Calu3 (cell line): ENCODE measurements at regions not wholly inside any gene's neighbourhood (a gene's known extent, or its start where the extent isn't known, plus 50 kb on each side); places are given as distances from the start of the nearest gene placed in this dataset.

ENCODE experiments used
- BruUV-seq: library from RNA; stranded (reverse); fragments of 400-500 nt; replicated peaks from 2 replicates; lab custom pipeline; 2021; lab: Mats Ljungman, UMichigan
- CTCF ChIA-PET: fragments of 300-600 bp; sonication (Branson Sonifier 250); formaldehyde crosslinking; loops from one replicate; lab custom pipeline; 2022; ENCODE audit warnings: antibody characterized with exemption; lab: Charles Lee
- DNase-seq: peaks from one replicate; pipeline ENCODE4 v3.0.0; 2022
- H3K27ac Mint-ChIP-seq: one replicate; pipeline ENCODE4 v1.8.0; 2022; ENCODE audit warnings: mixed read lengths; ENCODE audit not compliant: unreplicated experiment
- H3K27me3 Mint-ChIP-seq: one replicate; pipeline ENCODE4 v1.8.0; 2022; ENCODE audit warnings: mixed read lengths; ENCODE audit not compliant: unreplicated experiment
- H3K36me3 Mint-ChIP-seq: one replicate; pipeline ENCODE4 v1.8.0; 2022; ENCODE audit warnings: mild to moderate bottlenecking, moderate library complexity, mixed read lengths; ENCODE audit not compliant: insufficient read depth, unreplicated experiment
- H3K4me1 Mint-ChIP-seq: one replicate; pipeline ENCODE4 v1.8.0; 2022; ENCODE audit warnings: mild to moderate bottlenecking, low read depth, mixed read lengths; ENCODE audit not compliant: unreplicated experiment
- H3K4me3 Mint-ChIP-seq: one replicate; pipeline ENCODE4 v1.8.0; 2022; ENCODE audit warnings: mild to moderate bottlenecking, low read depth, moderate library complexity, mixed read lengths; ENCODE audit not compliant: unreplicated experiment
- H3K9me3 Mint-ChIP-seq: one replicate; pipeline ENCODE4 v1.8.0; 2022; ENCODE audit warnings: low read depth, mixed read lengths; ENCODE audit not compliant: unreplicated experiment
- CTCF ChIP-seq: fragments of 200-600 bp; IDR thresholded peaks from one replicate; pipeline ENCODE4 v1.8.0; 2022; ENCODE audit warnings: antibody characterized with exemption; ENCODE audit not compliant: unreplicated experiment
- intact Hi-C: fragments of 100-400 bp; cut with micrococcal nuclease; formaldehyde crosslinking; loops from one replicate; pipeline ENCODE4 v1.10.0; 2022; ENCODE audit not compliant: unreplicated experiment

GRCh38 chr7:153385502-153385901, 626.0 kb downstream of the ACTR3B start:
- no peak for DNase-seq
- no peak for TF ChIP-seq CTCF
- Mint-ChIP-seq H3K27me3 (no peaks in the 10 kb centered on the region), H3K36me3 (no peaks in the 10 kb centered on the region), H3K4me1 (no peaks in the 10 kb centered on the region), H3K27ac (no peak overlapping the region), H3K4me3 (no peak overlapping the region), H3K9me3 (peaks cover 13% of the 10 kb centered on the region)
- BruUV-seq, result no TSS peak
- CTCF ChIA-PET, result no interaction called here
- intact Hi-C loops, result no loop called here

GRCh38 chr7:153386556-153386955, 627.0 kb downstream of the ACTR3B start:
- Mint-ChIP-seq H3K27ac (no peak overlapping the region), H3K4me3 (no peak overlapping the region), H3K27me3 (no peaks in the 10 kb centered on the region), H3K4me1 (no peaks in the 10 kb centered on the region), H3K9me3 (peaks cover 16% of the 10 kb centered on the region), H3K36me3 (no peaks in the 10 kb centered on the region)
- DNase-seq, result no peak
- intact Hi-C loops, result no loop called here
- TF ChIP-seq CTCF, result no peak
- CTCF ChIA-PET, result no interaction called here
- BruUV-seq, result no TSS peak

- H3K9me3 Mint-ChIP-seq, result peaks cover 24% of the 10 kb centered on the region
- CTCF ChIA-PET, result no interaction called here
- intact Hi-C loops, result no loop called here
Observed at GRCh38 chr7:153388611-153389010, 629.1 kb downstream of the ACTR3B start.

GRCh38 chr7:153389261-153389660, 629.7 kb downstream of the ACTR3B start:
- no TSS peak for BruUV-seq
- CTCF ChIA-PET, result no interaction called here
- no peaks in the 10 kb centered on the region for H3K36me3 Mint-ChIP-seq
- peaks cover 24% of the 10 kb centered on the region for H3K9me3 Mint-ChIP-seq
- no peaks in the 10 kb centered on the region for H3K4me1 Mint-ChIP-seq
- no peak for TF ChIP-seq CTCF
- no peak for DNase-seq
- no peak overlapping the region for H3K27ac Mint-ChIP-seq
- no peak overlapping the region for H3K4me3 Mint-ChIP-seq
- H3K27me3 Mint-ChIP-seq, result no peaks in the 10 kb centered on the region
- intact Hi-C loops, result no loop called here

More at GRCh38 chr7:153388611-153389010, 629.1 kb downstream of the ACTR3B start:
- no TSS peak for BruUV-seq
- no peak for DNase-seq
- no peak for TF ChIP-seq CTCF
- Mint-ChIP-seq H3K4me1 (no peaks in the 10 kb centered on the region), H3K27me3 (no peaks in the 10 kb centered on the region), H3K4me3 (no peak overlapping the region), H3K27ac (no peak overlapping the region), H3K36me3 (no peaks in the 10 kb centered on the region)

GRCh38 chr7:153390955-153391354, 631.4 kb downstream of the ACTR3B start:
- H3K4me3 Mint-ChIP-seq, result no peak overlapping the region
- intact Hi-C loops, result no loop called here
- no TSS peak for BruUV-seq
- DNase-seq, result no peak
- TF ChIP-seq CTCF, result no peak
- H3K27me3 Mint-ChIP-seq, result no peaks in the 10 kb centered on the region
- no peak overlapping the region for H3K27ac Mint-ChIP-seq
- CTCF ChIA-PET, result no interaction called here
- peaks cover 22% of the 10 kb centered on the region for H3K9me3 Mint-ChIP-seq
- no peaks in the 10 kb centered on the region for H3K4me1 Mint-ChIP-seq
- no peaks in the 10 kb centered on the region for H3K36me3 Mint-ChIP-seq
